HG03064 (cell line): ENCODE measurements at regions not wholly inside any gene's neighbourhood (a gene's known extent, or its start where the extent isn't known, plus 50 kb on each side); places are given as distances from the start of the nearest gene placed in this dataset.
"Not testable (repeated sequence)": the region's sequence is repeated elsewhere in the genome, so short reads cannot be mapped to it uniquely, and the experiment has no call there.

Experiments used
- ATAC-seq: cut with Tn5 transposase; IDR thresholded peaks from one replicate; pipeline ENCODE4 v1.9.1; 2021; ENCODE audit warnings: low read depth; ENCODE audit not compliant: unreplicated experiment

- no peak for ATAC-seq
Measured at GRCh38 chr13:79935121-79935520, 405.8 kb downstream of the SPRY2 start.

- no peak for ATAC-seq
Measured at GRCh38 chr13:79933389-79933788, 407.5 kb downstream of the SPRY2 start.

DNA sequence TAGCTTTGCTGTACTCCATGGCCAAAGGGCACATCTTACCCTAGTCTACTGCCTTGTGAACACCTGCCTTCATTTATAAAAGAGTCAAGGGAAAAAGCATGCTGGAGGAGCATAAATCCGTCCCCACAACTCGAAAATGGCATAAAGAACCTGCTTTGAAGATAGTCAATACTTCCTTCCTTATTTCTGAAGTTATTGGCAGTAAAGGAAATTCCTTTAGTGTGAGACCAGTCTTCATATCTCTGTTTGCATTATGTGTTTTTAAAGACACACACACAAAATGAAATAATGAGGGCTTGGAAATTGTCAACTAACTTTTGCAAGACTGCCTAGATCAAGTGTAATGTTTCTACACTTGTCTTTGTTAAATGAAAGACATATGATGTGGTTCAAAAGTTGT, 408.4 kb downstream of the SPRY2 start:
- ATAC-seq, result no peak

DNA sequence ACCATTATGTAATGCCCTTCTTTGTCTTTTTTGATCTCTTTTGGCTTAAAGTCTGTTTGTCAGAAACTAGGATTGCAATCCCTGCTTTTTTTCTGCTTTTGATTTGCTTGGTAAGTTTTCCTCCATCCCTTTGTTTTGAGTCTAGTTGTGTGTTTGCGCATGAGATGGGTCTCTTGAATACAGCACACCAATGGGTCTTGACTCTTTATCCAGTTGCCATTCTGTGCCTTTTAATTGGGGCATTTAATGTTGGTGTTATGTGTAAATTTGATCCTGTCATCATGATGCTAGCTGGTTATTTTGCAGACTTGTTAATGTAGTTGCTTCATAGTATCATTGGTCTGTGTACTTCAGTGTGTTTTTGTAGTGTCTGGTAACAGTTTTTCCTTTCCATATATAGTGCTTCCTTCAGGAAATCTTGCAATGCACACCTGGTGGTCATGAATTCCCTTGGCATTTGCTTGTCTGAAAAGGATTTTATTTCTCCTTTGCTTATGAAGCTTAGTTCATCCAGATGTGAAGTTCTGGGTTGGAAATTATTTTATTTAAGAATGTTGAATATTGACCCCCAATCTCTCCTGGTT, 416.9 kb downstream of the SPRY2 start:
- not testable (repeated sequence) for ATAC-seq

DNA sequence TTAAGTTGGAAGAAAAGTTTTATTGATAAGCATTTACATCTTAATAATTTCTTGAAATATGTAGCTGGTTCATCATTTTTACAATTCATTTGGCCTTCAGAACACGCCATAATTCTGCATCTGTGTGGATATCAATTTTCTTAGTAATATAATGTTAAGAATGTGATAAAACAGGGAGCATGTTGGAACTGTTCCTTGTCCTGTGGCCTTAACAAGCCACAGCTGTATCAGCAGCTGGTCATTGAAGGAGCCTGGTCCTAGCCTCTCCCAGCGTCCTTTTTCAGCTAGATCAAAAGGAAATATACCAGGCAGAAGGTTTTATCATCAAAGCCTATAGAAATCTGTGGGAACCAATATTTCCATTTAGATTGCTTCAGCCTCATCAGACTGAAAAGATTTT, 421.8 kb downstream of the SPRY2 start:
- no peak for ATAC-seq

DNA sequence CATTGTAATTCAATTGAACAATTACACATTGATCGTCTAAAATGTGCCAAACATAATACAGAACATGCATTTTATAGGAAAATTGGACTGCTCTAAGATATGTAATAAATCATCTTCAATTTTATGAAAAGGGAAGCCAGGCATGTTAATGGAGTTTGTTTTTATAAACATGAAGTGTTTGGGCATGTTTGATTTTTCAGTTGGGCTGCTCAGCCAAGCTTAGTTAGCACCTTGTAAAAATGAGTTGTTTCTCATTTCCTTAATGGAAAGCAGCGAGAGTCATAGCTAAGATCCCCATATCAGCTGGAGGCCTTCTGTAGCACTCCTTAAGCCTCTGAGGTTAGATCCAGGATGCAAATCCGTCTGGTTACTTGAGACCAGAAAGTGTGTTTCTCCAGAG, 422.3 kb downstream of the SPRY2 start:
- ATAC-seq, result no peak

DNA sequence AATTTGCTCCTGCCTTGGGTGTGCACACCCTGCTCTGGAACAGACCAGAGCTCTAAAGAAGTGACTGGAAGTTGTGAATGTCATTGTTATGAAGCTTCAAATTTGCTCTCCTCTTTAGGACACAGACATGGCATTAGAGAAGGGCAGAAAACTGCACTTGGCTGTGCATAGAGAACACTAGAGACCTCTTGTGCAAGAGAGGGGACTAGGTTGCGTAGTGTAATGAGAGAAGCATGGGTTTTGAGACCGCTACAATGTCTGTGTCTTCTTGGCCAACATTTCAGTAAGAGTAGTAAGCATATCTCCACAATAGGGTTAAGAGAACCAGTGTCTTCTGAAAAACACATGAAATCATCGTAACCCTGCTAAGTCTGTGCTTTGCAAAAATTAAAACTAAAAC, 423.3 kb downstream of the SPRY2 start:
- no peak for ATAC-seq

DNA sequence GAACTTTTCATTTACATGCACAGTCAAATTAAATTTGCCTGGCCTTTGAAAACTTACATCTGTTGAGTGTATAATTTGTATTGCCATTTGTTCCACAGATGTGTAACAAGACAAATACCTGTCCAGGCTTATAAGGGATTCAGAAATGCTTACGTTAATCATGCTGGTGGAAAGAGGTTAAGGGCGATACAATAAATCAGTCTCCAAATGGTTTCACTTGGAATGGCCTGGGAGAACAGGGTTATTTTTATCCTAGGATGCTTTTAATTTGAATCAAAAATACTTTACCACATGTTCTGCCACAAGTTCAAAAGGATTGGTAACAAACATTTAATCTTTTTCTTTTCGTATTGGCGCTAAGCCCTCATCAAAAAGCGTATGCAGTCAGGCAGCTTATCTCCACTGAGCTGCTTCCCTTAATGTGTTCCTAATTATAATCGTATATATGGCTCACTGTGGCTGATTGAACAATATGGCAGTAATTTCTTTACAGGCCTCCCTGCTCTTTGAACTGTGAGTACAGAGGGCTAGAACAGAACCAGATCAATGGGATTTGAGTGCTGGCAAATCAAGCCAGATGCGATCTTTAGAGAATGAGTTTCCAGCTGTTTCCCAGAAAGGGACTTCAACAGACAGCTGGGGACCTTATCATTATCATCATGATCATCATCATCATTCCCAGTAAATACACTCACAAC, 425.7 kb downstream of the SPRY2 start:
- ATAC-seq, result no peak

DNA sequence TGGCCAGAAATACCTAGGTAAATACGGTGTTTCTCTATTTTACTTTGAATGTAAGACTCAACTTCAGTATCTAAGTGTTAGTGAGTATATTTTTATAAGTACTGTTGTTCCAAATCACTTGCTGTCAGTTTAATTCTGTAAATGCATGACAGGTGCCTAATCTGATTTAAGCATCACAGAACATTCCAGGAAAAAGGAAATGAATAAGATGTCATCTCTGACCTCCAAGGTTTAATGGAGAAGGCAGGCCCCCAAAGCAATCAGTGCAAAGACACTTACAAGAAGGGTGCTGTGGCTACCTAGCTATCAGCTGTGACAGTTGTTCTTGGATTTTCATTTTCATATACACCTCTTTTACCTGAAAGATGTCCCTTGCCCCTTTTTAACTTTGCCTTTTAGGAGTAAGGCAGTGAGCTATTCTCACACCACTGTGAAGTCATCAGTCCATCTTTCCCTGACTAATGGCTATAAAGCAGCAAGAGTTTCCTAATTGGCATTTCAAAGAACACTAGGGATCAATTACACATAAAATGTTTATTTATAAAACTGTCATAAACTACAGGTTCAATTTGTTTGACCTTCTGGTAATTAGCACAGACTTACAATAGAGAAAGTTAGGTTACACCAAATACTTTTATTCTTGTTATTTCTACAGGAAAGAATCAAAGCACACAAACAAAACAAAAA, 427.6 kb downstream of the SPRY2 start:
- no peak for ATAC-seq

GRCh38 chr13:79912403-79912802, 428.5 kb downstream of the SPRY2 start:
- no peak for ATAC-seq

DNA sequence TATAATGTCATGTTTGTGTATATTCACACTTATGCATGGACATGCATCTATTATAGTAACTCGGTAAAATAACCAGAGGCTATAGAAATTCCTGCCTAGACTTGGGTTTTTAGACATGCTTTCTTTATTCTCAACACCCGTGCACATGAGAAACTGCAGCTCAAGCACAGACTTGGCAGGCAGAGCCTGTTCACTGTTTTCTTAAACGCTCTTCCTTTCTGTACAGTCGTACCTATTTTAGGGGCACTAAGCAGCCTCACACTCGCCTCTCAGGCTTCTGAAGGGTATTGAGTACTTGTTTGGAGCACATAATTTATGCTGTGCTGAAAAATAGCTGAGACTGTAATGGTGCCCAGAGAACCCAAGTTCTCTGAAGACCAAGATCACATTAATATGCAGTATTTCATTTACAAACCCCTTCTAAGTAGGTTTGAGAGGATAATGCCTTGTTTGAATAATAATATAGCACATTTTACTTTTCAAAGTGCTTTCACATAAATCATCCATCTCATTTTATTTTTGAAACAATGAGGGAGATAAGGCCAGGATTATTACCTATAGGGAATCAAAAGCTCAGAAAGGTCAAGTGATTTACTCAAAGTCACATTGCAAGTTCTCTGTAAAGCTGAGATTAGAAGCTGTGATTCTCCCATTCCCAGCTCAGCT, 429.9 kb downstream of the SPRY2 start:
- ATAC-seq, result no peak

- no peak for ATAC-seq
Measured at GRCh38 chr13:79909644-79910043, 428.7 kb downstream of the NDFIP2 start.

DNA sequence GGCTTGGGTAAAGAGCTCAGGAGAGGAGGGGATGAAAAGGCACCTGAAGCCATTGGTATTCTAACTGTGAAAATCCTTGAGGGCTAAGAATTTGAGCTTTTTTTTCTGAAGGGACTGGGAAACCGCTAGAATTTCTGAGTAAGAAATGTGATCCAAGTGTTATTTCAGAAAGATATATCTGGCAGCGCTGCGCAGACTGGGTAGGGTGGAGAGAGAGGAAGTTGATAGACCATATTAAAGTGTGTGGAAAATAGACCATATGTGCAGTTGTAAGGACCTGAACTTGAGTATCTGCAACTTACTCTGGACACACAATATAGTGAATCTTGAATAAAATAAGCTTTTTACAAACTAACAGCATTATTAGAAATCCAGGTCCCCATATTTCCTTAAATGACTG, 427.4 kb downstream of the NDFIP2 start:
- no peak for ATAC-seq

DNA sequence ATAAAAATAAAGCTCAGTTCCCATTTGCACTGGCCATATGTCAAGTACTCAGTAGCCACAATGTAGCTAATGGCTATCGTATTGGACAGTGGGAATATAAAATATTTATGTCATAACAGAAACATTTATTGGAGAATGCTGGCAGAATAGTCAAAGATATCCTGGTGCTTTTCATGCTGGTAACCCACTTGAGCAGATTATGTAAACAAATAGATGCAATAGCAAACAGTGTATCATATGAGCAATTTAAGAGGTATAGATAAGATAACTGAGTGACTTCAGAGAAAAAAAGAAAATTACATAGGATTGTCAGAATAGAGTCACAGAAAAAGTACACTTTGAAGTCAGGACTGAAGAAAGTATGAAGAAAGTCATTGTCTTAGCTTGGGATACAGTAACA, 426.6 kb downstream of the NDFIP2 start:
- ATAC-seq, result no peak

DNA sequence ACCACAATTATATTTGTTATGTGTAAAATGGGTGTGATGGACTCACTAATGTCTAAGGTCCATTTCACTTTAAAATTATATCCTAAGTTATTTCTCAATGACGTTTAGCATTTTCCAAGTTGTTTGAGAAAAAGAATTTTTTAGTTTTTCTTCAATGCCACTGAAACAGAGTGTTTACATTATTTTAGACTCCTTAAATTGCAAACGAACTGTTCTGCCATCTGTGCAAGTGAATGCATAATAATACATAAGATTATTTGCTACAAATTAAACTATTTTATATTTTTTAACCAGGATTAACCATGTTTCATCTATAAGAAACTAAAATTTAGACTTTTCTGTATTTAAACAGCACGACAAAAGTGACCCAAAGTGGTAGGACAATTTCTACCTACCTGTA, 425.4 kb downstream of the NDFIP2 start:
- no peak for ATAC-seq

DNA sequence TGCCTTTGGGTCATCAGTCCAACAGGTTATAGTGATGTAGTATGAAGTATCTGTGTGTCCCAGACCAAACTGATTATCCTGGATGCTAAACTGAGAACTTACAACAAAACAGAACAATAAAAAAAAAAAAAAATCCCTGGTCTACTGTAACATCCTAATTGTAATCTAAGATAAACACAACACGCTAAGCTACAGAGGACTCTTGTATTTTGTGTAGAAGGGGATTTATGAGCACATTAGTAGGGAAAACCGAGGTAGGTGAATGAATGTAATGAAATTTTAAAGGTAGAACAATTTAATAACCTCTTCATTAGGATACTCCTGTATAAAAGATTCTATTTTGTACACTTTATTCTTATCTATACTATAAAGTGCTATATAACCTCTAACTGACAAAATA, 424.1 kb downstream of the NDFIP2 start:
- ATAC-seq, result no peak

GRCh38 chr13:79904581-79904980, 423.6 kb downstream of the NDFIP2 start:
- ATAC-seq, result no peak

DNA sequence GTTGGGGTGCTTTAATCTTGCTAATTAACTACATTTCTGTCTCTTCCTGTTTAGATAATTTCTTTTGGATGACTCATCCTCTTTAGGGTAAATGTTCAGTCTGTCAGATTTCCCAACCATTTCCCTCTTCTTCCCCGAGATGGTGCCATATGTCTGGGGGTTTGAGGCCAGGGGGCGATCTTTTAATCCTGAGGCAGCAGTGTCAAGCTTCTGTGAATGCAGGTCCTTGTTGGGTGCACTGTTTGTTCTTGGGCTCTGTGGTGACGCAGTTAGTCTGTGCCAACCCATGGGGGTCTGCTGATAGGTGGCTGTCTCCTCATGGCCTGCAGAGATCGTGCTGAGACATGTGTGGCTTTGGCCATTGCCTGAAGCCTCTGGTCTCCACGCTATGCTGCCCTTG, 420.4 kb downstream of the NDFIP2 start:
- no peak for ATAC-seq

- ATAC-seq, result no peak
Measured at GRCh38 chr13:79900356-79900755, 419.4 kb downstream of the NDFIP2 start.

DNA sequence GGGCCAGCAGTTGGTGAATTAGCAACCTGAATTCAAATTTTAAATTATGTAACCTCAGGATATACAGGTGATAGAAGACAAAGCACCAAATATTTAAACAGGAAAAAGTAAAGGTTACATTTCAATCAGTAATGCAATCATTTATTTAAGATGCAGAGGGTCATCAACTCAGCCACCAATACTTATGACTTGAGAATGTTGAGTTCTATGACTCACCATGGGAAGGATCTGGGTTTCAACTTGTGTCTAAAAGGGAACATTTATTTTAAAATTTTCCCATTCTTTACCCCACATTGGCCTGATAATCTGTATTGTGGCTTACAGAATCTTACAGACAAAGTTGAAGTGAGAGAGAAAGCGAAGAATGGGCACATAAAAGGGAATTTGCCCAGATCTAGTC, 418.0 kb downstream of the NDFIP2 start:
- ATAC-seq, result no peak

DNA sequence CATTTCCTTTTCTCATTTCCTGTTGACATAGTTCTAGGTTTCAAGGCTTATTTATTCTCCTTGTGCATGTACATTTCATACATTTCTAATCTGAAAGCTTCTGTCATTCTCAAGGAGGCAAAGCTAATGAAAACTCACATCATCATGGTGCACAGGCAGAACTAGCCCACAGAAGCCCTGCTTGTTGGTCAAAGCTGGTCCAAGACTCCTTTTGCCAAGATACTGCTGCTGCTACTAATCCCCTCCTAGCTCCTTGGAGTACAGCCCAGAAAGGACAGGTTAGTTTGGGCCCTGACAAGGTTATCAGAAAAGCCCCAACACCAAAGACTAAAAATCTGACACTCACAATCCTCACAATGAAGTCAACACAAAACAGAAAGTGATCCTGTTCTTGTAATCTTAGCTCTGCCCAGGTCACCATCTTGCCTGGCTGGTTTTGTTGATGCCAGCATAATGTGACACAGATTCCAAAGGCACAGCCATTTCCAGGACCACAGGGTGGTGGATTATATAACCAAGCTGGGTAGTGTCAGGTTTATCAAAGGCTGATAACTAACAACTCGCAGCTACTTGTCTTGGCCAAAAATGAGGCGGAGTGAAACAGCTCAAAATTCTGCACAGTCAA, 417.4 kb downstream of the NDFIP2 start:
- ATAC-seq, result no peak
